Eye (tissue), 1 donor: ENCODE measurements at regions not wholly inside any gene's neighbourhood (a gene's known extent, or its start where the extent isn't known, plus 50 kb on each side); places are given as distances from the start of the nearest gene placed in this dataset.

ENCODE experiments used
- DNase-seq: peaks from one replicate; pipeline ENCODE4 v3.0.0-alpha.2; 2015

DNA sequence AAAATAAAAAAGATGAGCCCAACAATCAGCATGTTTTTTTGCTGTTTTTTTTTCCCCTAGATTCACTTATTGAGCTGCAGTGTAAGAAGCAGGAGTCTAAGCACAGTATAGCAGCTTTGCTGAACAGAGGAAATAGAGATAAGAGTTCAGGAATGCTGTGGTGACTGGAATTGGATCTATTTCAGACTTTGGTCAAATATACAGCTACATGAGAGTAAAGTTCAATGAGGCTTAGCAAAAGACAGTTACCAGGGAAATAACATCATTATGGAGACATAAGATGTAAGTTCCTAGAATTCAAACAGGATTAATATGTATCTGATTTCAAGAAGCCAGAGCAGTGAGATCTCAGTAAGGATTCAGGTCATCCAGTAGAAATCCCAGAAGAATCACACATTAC lies 613.0 kb downstream of the RPS29 start:
- no peak for DNase-seq

- no peak for DNase-seq
Measured at GRCh38 chr14:48970943-48971342, 615.2 kb downstream of the RPS29 start.

- DNase-seq = no peak
Measured at GRCh38 chr14:48967419-48967818, 618.8 kb downstream of the RPS29 start.

- DNase-seq = no peak
Measured at GRCh38 chr14:48963231-48963790, 622.9 kb downstream of the RPS29 start.

DNA sequence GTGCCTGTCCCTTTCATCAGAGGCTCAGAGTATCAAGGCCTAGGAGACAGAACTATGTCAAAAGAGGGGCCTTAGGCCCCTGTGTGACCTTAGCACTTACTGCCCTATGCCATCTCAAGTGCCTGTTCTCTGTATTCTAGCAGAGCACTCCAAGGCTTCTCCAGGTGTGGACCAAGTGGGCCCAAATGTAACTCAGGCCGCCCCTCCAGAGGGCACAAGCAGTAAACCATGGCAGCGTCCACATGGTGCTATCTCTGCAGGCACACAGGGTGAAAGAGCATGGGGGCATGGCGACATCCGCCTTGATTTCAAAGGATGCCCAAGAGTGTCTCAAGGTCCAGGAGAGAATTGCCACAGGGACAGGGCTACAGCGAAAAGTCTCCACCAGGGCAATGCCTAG lies 628.7 kb downstream of the RPS29 start:
- no peak for DNase-seq

DNA sequence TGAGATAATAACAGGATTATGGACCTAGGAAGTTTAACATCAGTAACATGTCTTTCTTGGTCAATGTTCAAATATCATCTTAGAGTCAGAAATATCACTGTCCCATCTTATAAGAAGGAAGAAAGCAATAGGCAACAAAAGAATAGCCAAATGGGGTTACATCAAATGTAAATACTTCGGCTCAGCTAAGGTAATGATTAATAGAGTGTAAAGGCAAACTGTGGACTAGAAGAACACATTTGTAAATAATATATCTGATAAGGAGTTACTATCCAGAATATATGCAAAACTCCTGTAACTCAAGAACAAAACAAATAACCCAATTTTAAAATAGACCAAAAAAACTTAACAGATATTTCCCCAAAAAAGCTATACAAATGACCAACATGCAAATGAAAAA lies 630.3 kb downstream of the RPS29 start:
- no peak for DNase-seq

DNA sequence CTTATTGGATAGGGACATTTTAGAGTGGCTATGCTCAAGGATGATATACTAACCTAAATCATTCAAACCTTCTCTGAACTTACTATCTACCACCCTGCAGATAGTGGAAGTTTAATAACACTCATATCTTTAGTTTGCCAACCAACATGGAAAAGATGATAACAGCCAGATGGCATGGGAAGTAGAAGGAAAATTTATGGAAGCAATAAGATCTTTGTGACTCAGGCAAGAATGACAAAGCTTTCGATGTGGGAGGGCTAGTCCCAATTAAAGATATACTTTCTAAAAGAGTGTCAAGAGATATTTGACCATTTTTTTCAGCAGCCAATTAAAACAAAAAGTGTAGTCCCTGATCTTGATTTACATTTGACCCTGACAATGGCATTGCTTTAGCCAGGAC lies 631.7 kb downstream of the RPS29 start:
- DNase-seq = no peak

DNA sequence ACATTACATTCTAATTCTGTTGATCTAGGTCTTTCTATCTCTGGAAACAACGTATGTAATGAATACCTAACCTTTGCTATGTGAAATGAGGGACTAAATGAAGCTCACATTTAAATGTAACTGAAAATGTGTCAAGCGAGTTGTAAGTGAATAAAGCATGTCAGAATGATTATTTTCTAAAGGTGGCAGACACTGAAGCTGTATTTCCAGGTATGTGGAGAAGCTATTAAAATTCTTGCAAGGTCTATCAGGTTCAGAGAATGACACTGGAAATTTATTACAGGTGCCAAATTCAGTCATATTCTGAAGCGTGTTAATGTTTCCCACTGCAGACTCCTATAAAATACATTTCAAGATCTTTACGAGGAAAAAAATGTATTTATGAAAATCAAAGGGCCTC lies 641.4 kb downstream of the RPS29 start:
- no peak for DNase-seq

GRCh38 chr14:48943913-48944312 lies 642.3 kb downstream of the RPS29 start:
- no peak for DNase-seq

DNA sequence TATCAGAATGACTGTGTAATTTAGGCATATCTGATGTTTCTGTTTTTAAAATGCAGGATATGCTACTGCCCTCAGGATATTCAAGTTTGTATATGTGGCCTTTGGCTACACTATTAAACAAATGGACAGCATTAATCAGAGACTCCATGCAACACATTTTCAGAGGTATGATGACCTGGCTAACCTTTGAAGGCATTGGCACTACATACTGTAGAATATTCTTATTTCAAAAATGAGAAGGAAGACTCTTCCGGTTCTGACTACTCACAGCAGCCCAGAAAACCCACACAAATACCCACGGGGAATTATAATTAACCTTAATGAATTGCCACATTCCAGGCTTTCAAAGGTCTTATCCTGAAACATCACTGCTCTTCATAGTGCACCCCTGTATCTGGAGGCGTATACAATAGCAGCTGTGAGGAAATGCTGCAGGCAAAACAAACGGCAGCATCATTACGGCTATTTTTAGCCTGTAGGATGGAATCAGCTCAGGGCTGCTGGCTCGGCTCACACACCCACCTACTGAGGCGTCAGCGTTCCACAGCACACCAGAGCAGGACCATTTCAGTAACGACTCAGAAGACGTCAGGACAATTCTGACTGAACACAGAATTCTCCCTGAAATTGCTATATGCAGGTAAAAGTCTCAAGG lies 648.5 kb downstream of the RPS29 start:
- no peak for DNase-seq

GRCh38 chr14:48936849-48937248 lies 649.3 kb downstream of the RPS29 start:
- no peak for DNase-seq

DNA sequence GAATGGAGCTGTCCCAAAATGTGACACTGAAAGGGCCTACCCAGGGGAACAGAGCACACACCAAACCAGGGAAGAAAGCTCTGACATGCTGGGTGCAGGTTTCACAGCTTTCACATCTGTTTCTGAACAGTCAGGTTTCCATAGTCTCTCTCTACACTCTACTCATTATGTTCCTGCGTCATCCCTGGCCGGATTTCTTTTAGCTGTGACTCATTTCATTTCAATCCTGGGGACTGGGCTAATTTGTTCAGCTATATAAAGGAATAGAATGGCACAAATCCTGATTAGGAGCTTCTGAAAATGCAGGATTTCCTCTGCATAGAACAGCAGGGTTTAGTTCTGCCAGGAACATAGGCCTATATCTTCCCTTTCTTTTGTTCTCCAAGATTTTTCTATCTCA lies 649.8 kb downstream of the RPS29 start:
- DNase-seq = peak; percentile 8

- DNase-seq = no peak
Measured at GRCh38 chr14:48925184-48925583, 661.0 kb downstream of the RPS29 start.

- no peak for DNase-seq
Measured at GRCh38 chr14:48914921-48915320, 671.3 kb downstream of the RPS29 start.

DNA sequence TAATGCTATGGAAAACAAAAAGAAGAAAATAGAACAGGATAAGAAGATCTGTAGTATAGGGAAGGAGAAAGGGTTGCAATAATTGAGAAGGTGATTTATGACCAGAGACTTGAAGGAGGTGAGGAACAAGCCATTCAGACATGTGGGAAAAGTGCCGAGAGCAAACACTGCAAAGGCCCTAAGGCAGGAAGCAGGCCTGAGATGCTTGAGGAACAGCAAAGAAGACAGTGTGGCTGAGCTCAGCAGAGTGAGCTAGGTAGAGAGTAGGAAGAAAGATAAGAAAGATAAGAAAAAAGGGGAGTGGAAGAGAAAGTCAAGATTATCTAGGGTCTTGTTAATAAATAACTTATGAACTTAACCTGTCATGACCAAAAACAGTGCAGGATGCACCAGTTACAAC lies 671.8 kb downstream of the RPS29 start:
- DNase-seq = no peak

GRCh38 chr14:48900565-48900964 lies 685.6 kb downstream of the RPS29 start:
- DNase-seq = peak; percentile 59

DNA sequence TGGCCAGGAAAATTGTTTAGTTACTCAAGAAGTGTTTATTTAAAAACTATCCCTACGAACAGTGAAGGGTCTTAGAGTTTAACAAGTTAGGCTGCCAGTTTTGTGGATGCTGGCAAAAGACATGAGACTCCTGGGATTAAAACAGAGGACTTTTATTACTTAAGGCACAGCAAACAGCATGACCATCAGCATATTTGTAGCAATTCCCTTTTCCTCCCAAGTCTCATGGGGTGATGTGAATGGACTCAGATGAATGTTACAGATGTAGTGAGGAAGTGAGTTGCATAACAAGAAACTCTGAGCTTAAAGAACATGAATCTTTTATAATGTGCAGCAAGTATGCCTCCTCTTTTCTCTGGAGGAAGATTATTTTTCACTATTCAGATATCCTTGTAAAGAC lies 695.8 kb downstream of the RPS29 start:
- peak; percentile 24 for DNase-seq

GRCh38 chr14:48876806-48877340 lies 709.3 kb downstream of the RPS29 start:
- DNase-seq = no peak

GRCh38 chr14:48874711-48875110 lies 711.5 kb downstream of the RPS29 start:
- no peak for DNase-seq

GRCh38 chr14:48857366-48857765 lies 728.8 kb downstream of the RPS29 start:
- DNase-seq = no peak

DNA sequence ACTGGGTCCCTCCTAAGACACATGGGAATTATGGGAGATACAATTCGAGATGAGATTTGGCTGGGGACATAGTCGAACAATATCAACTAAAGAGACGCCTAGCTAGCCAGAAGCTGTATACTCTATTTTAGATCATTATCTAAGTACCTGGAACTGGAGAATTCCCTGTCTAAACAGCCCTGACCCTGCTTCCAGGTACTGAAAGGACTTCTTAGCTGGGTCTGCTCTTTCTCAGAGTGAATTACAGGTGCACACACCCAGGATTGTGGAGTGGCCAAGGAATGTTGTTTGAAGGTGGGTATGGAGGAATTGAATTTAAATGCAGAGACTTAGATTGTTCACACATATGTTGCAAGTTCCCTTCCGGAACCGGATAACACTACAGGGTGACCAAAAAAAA lies 733.0 kb downstream of the RPS29 start:
- DNase-seq = no peak

DNA sequence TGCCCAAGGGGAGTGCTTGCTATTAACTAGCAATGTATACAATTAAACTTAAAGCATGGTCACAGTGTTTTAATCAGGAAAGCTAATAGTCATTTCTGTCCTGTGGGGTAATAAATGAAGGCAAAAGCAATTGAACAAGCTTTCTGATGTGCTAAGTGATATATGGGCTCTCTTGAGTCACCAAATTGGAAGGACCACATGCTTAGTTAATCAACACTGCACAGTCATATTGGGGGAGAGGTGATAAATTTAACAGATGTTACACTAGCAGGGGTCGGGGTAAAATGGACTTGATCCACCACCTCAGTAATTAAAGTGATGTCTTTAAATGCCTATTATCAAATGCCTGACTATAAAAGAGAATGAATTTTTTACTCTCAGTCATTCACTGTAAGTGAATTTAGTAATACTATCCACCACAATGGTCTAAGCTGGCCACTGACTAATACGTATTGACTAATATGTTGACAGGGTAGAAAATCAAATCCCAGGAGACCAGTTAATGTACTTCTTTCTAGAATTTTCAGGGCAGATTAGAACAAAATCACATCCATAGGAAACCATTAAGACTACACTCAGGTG lies 736.3 kb downstream of the RPS29 start:
- no peak for DNase-seq

GRCh38 chr14:48842785-48843184 lies 743.4 kb downstream of the RPS29 start:
- no peak for DNase-seq

DNA sequence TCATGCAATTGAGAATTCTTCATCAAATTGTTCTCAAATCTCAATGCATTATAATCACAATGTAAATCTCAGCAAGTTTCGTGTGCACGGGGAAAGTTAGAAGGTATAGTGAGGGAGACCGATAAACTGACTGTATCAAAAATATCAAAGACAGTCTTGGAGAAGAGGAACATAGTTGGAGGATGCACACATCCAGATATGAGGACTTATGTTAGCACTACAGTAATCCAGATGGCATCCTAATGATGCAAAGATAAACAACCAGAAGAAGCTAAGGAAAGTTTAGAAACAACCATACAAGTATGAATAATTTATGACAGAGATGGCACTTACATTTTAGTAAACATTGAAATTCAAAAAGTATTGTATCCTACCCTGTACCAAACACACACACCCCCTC lies 760.1 kb downstream of the RPS29 start:
- no peak for DNase-seq

- DNase-seq = no peak
Measured at GRCh38 chr14:48814562-48814961, 771.6 kb downstream of the RPS29 start.
